ENCODE measurements at regions not wholly inside any gene's neighbourhood (a gene's known extent, or its start where the extent isn't known, plus 50 kb on each side); places are given as distances from the start of the nearest gene placed in this dataset.

GRCh38 chr3:24646790-24647189, 152.1 kb upstream of the THRB start:
- Histone ChIP-seq H3K9me3 (no peaks in the 10 kb centered on the region), H3K4me3 (no peak overlapping the region), H3K27me3 (no peaks in the 10 kb centered on the region), H3K36me3 (no peaks in the 10 kb centered on the region), H3K27ac (no peak overlapping the region), H3K4me1 (no peaks in the 10 kb centered on the region)
- TF ChIP-seq, protein P1, sequence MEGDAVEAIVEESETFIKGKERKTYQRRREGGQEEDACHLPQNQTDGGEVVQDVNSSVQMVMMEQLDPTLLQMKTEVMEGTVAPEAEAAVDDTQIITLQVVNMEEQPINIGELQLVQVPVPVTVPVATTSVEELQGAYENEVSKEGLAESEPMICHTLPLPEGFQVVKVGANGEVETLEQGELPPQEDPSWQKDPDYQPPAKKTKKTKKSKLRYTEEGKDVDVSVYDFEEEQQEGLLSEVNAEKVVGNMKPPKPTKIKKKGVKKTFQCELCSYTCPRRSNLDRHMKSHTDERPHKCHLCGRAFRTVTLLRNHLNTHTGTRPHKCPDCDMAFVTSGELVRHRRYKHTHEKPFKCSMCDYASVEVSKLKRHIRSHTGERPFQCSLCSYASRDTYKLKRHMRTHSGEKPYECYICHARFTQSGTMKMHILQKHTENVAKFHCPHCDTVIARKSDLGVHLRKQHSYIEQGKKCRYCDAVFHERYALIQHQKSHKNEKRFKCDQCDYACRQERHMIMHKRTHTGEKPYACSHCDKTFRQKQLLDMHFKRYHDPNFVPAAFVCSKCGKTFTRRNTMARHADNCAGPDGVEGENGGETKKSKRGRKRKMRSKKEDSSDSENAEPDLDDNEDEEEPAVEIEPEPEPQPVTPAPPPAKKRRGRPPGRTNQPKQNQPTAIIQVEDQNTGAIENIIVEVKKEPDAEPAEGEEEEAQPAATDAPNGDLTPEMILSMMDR (IDR thresholded peaks at IDR 0.05): no peak
- no peak for DNase-seq
- intact Hi-C loops (cut with DNase I): loop anchor here (10.0 kb wide), 1 partner anchor 382 kb away; no protein-coding TSS in a partner anchor
- no peak for ATAC-seq

DNA sequence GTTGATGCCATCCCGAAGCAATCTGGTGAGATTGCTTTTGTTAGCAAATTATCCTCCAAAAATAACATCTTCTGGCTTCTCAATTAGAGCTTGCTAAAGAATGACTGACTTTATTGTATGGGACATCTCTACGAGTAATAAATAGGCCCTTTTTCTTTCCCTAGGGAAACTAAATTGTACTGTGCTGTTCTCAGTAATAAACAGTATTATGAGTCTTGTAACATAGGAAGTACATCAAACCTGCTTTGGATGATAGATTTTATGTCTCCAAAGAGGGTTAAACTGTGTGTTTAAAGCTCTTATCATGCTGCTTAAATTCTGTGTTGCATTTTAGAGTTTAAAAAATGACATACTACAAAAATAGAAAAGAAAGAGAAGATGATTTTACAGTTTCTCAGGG, 153.4 kb upstream of the THRB start:
- no peaks in the 10 kb centered on the region for H3K4me1 ChIP-seq
- DNase-seq (no peak), ATAC-seq (no peak)
- H3K4me3 ChIP-seq: no peak overlapping the region
- no peaks in the 10 kb centered on the region for H3K9me3 ChIP-seq
- H3K27ac ChIP-seq: no peak overlapping the region
- intact Hi-C loops (cut with DNase I): loop anchor here (10.0 kb wide), 1 partner anchor 383 kb away; no protein-coding TSS in a partner anchor
- H3K36me3 ChIP-seq: no peaks in the 10 kb centered on the region
- no peaks in the 10 kb centered on the region for H3K27me3 ChIP-seq
- TF ChIP-seq, protein P1 (IDR thresholded peaks at IDR 0.05): no peak

GRCh38 chr3:24650839-24651238, 156.2 kb upstream of the THRB start:
- H3K27ac ChIP-seq: no peak overlapping the region
- intact Hi-C loops (cut with DNase I): no loop called here
- TF ChIP-seq, protein P1 (IDR thresholded peaks at IDR 0.05): no peak

GRCh38 chr3:24657870-24658510, 163.3 kb upstream of the THRB start:
- no peaks in the 10 kb centered on the region for H3K27me3 ChIP-seq
- no peak for DNase-seq
- no peak for ATAC-seq
- no peaks in the 10 kb centered on the region for H3K9me3 ChIP-seq
- intact Hi-C loops (cut with DNase I): no loop called here
- TF ChIP-seq, protein P1 (IDR thresholded peaks at IDR 0.05): no peak
- no peak overlapping the region for H3K27ac ChIP-seq
- no peak overlapping the region for H3K4me3 ChIP-seq
- no peaks in the 10 kb centered on the region for H3K36me3 ChIP-seq
- no peaks in the 10 kb centered on the region for H3K4me1 ChIP-seq

More at GRCh38 chr3:24650839-24651238, 156.2 kb upstream of the THRB start:
- Histone ChIP-seq H3K4me3 (no peak overlapping the region), H3K36me3 (no peaks in the 10 kb centered on the region), H3K4me1 (no peaks in the 10 kb centered on the region), H3K9me3 (no peaks in the 10 kb centered on the region), H3K27me3 (no peaks in the 10 kb centered on the region)
- DNase-seq (no peak), ATAC-seq (no peak)

GRCh38 chr3:24661175-24661584, 166.5 kb upstream of the THRB start:
- TF ChIP-seq, protein P1 (IDR thresholded peaks at IDR 0.05): no peak
- Histone ChIP-seq H3K36me3 (no peaks in the 10 kb centered on the region), H3K4me1 (no peaks in the 10 kb centered on the region), H3K27me3 (no peaks in the 10 kb centered on the region), H3K9me3 (no peaks in the 10 kb centered on the region), H3K4me3 (no peak overlapping the region), H3K27ac (no peak overlapping the region)
- no peak for ATAC-seq
- intact Hi-C loops (cut with DNase I): no loop called here
- DNase-seq: no peak
